ENCODE measurements at regions not wholly inside any gene's neighbourhood (a gene's known extent, or its start where the extent isn't known, plus 50 kb on each side); places are given as distances from the start of the nearest gene placed in this dataset.
"Not testable (repeated sequence)": the region's sequence is repeated elsewhere in the genome, so short reads cannot be mapped to it uniquely, and the experiment has no call there.

GRCh38 chr14:55802986-55803872 is 223.2 kb downstream of the KTN1 start:
- in situ Hi-C loops (cut with HindIII; ENCODE audit: low sequenced_read_pairs): no loop called here

GRCh38 chr14:55803873-55804553 is 224.0 kb downstream of the KTN1 start:
- in situ Hi-C loops (cut with HindIII; ENCODE audit: low sequenced_read_pairs): no loop called here

GRCh38 chr14:55805250-55805649 is 225.2 kb downstream of the KTN1 start:
- in situ Hi-C loops (cut with HindIII; ENCODE audit: low sequenced_read_pairs): no loop called here

- in situ Hi-C loops (cut with HindIII; ENCODE audit: low sequenced_read_pairs): no loop called here
Measured at GRCh38 chr14:55807053-55807880, 227.3 kb downstream of the KTN1 start.

- in situ Hi-C loops (cut with HindIII; ENCODE audit: low sequenced_read_pairs): no loop called here
Measured at GRCh38 chr14:55807881-55808379, 227.9 kb downstream of the KTN1 start.

GRCh38 chr14:55813630-55814029 is 233.6 kb downstream of the KTN1 start:
- in situ Hi-C loops (cut with HindIII; ENCODE audit: low sequenced_read_pairs): no loop called here

GRCh38 chr14:55814064-55814463 is 234.1 kb downstream of the KTN1 start:
- in situ Hi-C loops (cut with HindIII; ENCODE audit: low sequenced_read_pairs): no loop called here

GRCh38 chr14:55814873-55815272 is 234.9 kb downstream of the KTN1 start:
- in situ Hi-C loops (cut with HindIII; ENCODE audit: low sequenced_read_pairs): no loop called here

GRCh38 chr14:55816225-55816624 is 236.2 kb downstream of the KTN1 start:
- in situ Hi-C loops (cut with HindIII; ENCODE audit: low sequenced_read_pairs): no loop called here

GRCh38 chr14:55819610-55820304 is 239.8 kb downstream of the KTN1 start:
- in situ Hi-C loops (cut with HindIII; ENCODE audit: low sequenced_read_pairs): no loop called here

- in situ Hi-C loops (cut with HindIII; ENCODE audit: low sequenced_read_pairs): no loop called here
Measured at GRCh38 chr14:55822906-55823305, 242.9 kb downstream of the KTN1 start.

GRCh38 chr14:55832122-55832911 is 252.3 kb downstream of the KTN1 start:
- in situ Hi-C loops (cut with HindIII; ENCODE audit: low sequenced_read_pairs): no loop called here

- in situ Hi-C loops (cut with HindIII; ENCODE audit: low sequenced_read_pairs): no loop called here
Measured at GRCh38 chr14:55832974-55833373, 253.0 kb downstream of the KTN1 start.

GRCh38 chr14:55834390-55834789 is 254.4 kb downstream of the KTN1 start:
- in situ Hi-C loops (cut with HindIII; ENCODE audit: low sequenced_read_pairs): no loop called here

GRCh38 chr14:55835985-55836384 is 256.0 kb downstream of the KTN1 start:
- in situ Hi-C loops (cut with HindIII; ENCODE audit: low sequenced_read_pairs): no loop called here

GRCh38 chr14:55837467-55837866 is 257.5 kb downstream of the KTN1 start:
- in situ Hi-C loops (cut with HindIII; ENCODE audit: low sequenced_read_pairs): no loop called here

- in situ Hi-C loops (cut with HindIII; ENCODE audit: low sequenced_read_pairs): no loop called here
Measured at GRCh38 chr14:55838529-55839052, 258.6 kb downstream of the KTN1 start.

- in situ Hi-C loops (cut with HindIII; ENCODE audit: low sequenced_read_pairs): not testable (repeated sequence)
Measured at GRCh38 chr14:55839301-55839947, 259.4 kb downstream of the KTN1 start.

GRCh38 chr14:55840821-55841220 is 260.8 kb downstream of the KTN1 start:
- in situ Hi-C loops (cut with HindIII; ENCODE audit: low sequenced_read_pairs): no loop called here

Data from endothelial cell of hepatic sinusoid (primary cell).